ENCODE measurements at regions not wholly inside any gene's neighbourhood (a gene's known extent, or its start where the extent isn't known, plus 50 kb on each side); places are given as distances from the start of the nearest gene placed in this dataset.

DNA sequence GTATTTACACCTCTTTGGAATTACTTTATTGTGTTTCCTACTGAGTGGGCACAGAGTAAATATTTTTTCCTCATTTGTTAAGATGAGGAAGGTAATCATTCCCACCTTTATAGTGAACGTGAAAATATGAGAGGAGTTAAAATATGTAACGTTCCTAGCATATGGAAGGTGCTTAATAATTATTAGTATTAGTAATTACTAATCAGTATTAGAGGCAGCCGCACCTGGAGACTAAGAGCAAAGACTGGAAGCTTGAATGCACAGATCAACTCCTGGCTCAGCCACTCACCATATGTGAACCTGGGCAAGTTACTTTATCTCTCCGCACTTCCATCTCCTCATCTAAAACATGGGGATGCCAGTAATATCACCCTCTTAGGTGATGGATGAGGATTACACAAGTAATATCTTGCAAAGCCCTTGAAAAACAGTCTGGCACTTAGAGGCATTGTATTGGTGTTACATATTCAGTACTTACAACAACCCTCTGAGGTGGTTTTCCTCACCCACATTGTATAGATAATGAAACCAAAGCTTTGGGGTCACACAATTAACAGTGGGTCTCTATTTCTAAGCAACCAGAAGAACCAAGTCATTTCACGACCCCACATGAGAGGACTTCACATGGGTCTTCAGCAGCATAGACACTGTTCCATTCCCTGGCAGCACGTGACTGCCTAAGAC, 100.3 kb upstream of the KCTD1 start:
- DNase-seq (ENCODE audit: low spot score in 2 of 2): no peak
- Histone ChIP-seq H3K4me3 (no peak overlapping the region), H3K4me1 (no peaks in the 10 kb centered on the region), H3K9me3 (no peaks in the 10 kb centered on the region), H3K27me3 (no peaks in the 10 kb centered on the region), H3K36me3 (no peaks in the 10 kb centered on the region), H3K27ac (no peak overlapping the region)
- TF ChIP-seq POLR2A (IDR thresholded peaks at IDR 0.05) (no peak), CTCF (IDR thresholded peaks at IDR 0.05) (no peak), POLR2AphosphoS5 (IDR thresholded peaks at IDR 0.05) (no peak)
- intact Hi-C loops (cut with DNase I; ENCODE audit: low total_unique reads): no loop called here

DNA sequence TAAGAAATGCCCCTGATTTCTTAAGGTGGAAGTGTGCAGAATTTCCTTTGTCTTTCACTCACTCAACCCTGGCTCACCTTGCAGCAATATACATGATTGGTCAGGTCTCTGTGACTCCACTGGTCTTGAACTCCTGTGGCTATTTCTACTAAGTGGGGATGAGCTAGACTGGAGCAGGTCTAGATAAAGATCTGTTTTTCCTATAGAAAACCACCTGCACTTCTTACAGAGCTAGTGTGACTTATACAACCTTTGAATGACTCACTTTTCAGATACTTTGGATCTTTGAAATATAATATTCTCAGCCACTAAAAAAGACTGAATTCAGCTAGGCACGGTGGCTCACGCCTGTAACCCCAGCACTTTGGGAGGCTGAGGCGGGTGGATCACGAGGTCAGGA, 98.5 kb upstream of the KCTD1 start:
- no peak for DNase-seq (ENCODE audit: low spot score in 2 of 2)
- intact Hi-C loops (cut with DNase I; ENCODE audit: low total_unique reads): no loop called here
- TF ChIP-seq POLR2AphosphoS5 (IDR thresholded peaks at IDR 0.05): no peak
- TF ChIP-seq POLR2A (IDR thresholded peaks at IDR 0.05): no peak
- no peak for TF ChIP-seq CTCF (IDR thresholded peaks at IDR 0.05)
- no peak overlapping the region for H3K4me3 ChIP-seq
- no peaks in the 10 kb centered on the region for H3K9me3 ChIP-seq
- H3K27me3 ChIP-seq: no peaks in the 10 kb centered on the region
- no peak overlapping the region for H3K27ac ChIP-seq
- no peaks in the 10 kb centered on the region for H3K4me1 ChIP-seq
- no peaks in the 10 kb centered on the region for H3K36me3 ChIP-seq

DNA sequence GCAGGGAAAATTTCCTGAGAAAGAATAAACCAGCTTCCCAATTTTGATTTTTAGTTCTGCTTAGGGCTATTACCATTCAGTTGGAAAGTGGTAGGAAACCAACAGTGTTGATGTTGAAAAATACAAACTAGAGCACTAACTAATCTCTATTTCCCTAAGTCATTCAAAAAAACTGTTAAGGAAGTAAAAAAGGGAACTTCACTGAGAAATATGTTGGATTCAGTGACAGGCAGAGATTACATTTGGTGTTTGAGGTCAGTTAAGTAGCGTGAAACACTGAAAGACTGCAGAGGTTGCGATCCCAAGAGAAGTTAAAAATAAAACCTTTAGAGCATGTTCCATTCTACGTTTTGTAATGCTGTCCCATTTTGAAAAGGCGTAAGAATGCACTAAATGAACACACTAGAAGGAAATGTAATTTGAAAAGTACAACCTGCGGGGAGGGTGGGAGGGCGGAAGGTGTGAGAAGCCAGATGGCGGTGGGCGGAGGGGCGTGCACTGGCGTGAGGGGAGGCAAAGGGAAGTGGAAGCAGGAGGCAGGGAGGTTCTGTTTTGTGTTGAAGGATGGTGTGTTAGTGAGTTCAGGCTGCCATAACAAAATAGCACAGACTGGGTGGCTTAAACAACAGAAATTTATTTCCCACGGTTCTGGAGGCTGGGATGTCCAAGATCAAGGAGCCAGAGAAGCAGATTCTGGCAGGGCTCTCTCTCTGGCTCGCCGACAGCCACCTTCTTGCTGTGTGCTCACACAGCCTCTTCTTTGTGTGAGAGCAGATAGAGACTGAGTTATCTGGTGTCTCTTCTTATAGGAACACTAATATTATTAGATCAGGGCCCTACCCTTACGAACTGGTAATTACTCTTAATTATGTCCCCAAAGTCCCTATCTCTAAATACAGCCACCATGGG, 94.3 kb upstream of the KCTD1 start:
- Histone ChIP-seq H3K4me3 (no peak overlapping the region), H3K4me1 (no peaks in the 10 kb centered on the region), H3K27me3 (no peaks in the 10 kb centered on the region), H3K36me3 (no peaks in the 10 kb centered on the region), H3K27ac (no peak overlapping the region), H3K9me3 (no peaks in the 10 kb centered on the region)
- intact Hi-C loops (cut with DNase I; ENCODE audit: low total_unique reads): loop anchor here (5.0 kb wide), 1 partner anchor 1125 kb away; no protein-coding TSS in a partner anchor
- TF ChIP-seq POLR2AphosphoS5 (IDR thresholded peaks at IDR 0.05) (no peak), CTCF (IDR thresholded peaks at IDR 0.05) (no peak), POLR2A (IDR thresholded peaks at IDR 0.05) (no peak)
- DNase-seq (ENCODE audit: low spot score in 2 of 2): no peak

- no peak for TF ChIP-seq POLR2A (IDR thresholded peaks at IDR 0.05)
- TF ChIP-seq POLR2AphosphoS5 (IDR thresholded peaks at IDR 0.05): no peak
- TF ChIP-seq CTCF (IDR thresholded peaks at IDR 0.05): no peak
- H3K4me3 ChIP-seq: no peak overlapping the region
- H3K4me1 ChIP-seq: no peaks in the 10 kb centered on the region
- no peak overlapping the region for H3K27ac ChIP-seq
- no peaks in the 10 kb centered on the region for H3K36me3 ChIP-seq
- no peaks in the 10 kb centered on the region for H3K9me3 ChIP-seq
- intact Hi-C loops (cut with DNase I; ENCODE audit: low total_unique reads): loop anchor here (5.0 kb wide), 1 partner anchor 1127 kb away; no protein-coding TSS in a partner anchor
- no peaks in the 10 kb centered on the region for H3K27me3 ChIP-seq
- no peak for DNase-seq (ENCODE audit: low spot score in 2 of 2)
These were observed 92.2 kb upstream of the KCTD1 start for GRCh38 chr18:26640541-26640940.

DNA sequence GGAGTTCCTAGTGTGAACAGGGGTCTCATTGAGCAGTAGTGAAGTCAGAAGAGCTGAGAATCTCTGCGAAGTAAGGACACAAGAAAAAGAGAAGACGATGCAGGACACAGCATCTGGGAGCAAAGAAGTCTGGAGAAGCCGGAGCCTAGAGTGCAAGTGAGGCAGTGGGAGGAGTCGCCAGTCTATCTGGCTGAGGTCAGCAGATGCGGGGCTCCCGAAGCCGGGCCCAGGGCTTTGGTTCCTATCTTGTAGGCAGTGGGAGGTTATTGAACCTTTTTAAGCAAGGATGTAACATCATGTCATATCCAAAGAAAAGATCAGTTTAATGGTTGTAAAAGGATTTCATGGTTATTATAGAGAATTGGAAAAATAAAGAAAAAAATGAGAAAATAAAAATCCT, 90.8 kb upstream of the KCTD1 start:
- H3K4me3 ChIP-seq: no peak overlapping the region
- no peaks in the 10 kb centered on the region for H3K36me3 ChIP-seq
- intact Hi-C loops (cut with DNase I; ENCODE audit: low total_unique reads): no loop called here
- TF ChIP-seq POLR2AphosphoS5 (IDR thresholded peaks at IDR 0.05): no peak
- no peak for TF ChIP-seq CTCF (IDR thresholded peaks at IDR 0.05)
- TF ChIP-seq POLR2A (IDR thresholded peaks at IDR 0.05): no peak
- no peaks in the 10 kb centered on the region for H3K27me3 ChIP-seq
- DNase-seq (ENCODE audit: low spot score in 2 of 2): no peak
- no peaks in the 10 kb centered on the region for H3K9me3 ChIP-seq
- no peaks in the 10 kb centered on the region for H3K4me1 ChIP-seq
- no peak overlapping the region for H3K27ac ChIP-seq

Measured in breast epithelium (tissue), 4 donors.